ENCODE measurements at regions not wholly inside any gene's neighbourhood (a gene's known extent, or its start where the extent isn't known, plus 50 kb on each side); places are given as distances from the start of the nearest gene placed in this dataset.

GRCh38 chr1:59011663-59012062, 227.8 kb upstream of the JUN start:
- TF ChIP-seq CTCF (IDR thresholded peaks at IDR 0.05) (no peak), EP300 (IDR thresholded peaks at IDR 0.05) (no peak), POLR2AphosphoS5 (IDR thresholded peaks at IDR 0.05) (no peak), POLR2A (IDR thresholded peaks at IDR 0.05) (no peak)
